Suprapubic skin (tissue), 3 donors: ENCODE measurements at regions not wholly inside any gene's neighbourhood (a gene's known extent, or its start where the extent isn't known, plus 50 kb on each side); places are given as distances from the start of the nearest gene placed in this dataset.

Experiments
- CTCF ChIP-seq, 2 donors: fragments of 200-600 bp in 1 of 2; fragments of 450-650 bp in 1 of 2; sonication (generic) in 1 of 2; IDR thresholded peaks; one replicate each; pipeline ENCODE4 v1.5.1; 2016 to 2019; ENCODE audit warnings: antibody characterized with exemption in 2 of 2, mild to moderate bottlenecking in 1 of 2, moderate library complexity in 1 of 2
- EP300 ChIP-seq: sonication (generic); formaldehyde crosslinking; IDR thresholded peaks from one replicate; pipeline ENCODE4 v1.6.1; 2017; ENCODE audit warnings: antibody characterized with exemption
- POLR2A ChIP-seq, 2 donors: fragments of 450-650 bp; IDR thresholded peaks; one replicate each; pipeline ENCODE4 v1.6.1; 2017; ENCODE audit warnings: antibody characterized with exemption in 2 of 2, mild to moderate bottlenecking in 2 of 2, moderate library complexity in 2 of 2

GRCh38 chr12:43090981-43091380 is 461.0 kb downstream of the ADAMTS20 start:
- no peak for TF ChIP-seq CTCF (IDR thresholded peaks at IDR 0.05)
- no peak for TF ChIP-seq EP300
- TF ChIP-seq POLR2A (IDR thresholded peaks at IDR 0.05) = no peak
